ENCODE measurements at regions not wholly inside any gene's neighbourhood (a gene's known extent, or its start where the extent isn't known, plus 50 kb on each side); places are given as distances from the start of the nearest gene placed in this dataset.

DNA sequence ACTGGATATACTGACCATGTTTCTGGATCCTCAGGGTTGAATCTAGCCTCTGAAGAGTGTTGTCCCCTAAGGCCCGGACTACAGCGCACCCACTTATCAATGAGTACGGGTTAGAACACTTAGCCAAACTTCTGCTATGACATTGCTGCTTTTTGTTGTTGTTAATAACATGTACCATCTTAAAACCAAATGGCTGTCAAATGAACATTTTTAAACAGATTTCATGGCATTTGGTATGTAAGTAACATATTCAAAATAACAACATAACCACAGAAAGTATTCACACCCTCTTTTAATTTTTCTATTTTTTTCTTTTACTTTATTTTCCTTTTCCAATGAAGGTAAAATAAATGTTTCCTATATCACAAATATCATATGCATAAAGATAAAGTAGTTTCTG is 1292.5 kb upstream of the TENM4 start:
- TF ChIP-seq, protein P1, sequence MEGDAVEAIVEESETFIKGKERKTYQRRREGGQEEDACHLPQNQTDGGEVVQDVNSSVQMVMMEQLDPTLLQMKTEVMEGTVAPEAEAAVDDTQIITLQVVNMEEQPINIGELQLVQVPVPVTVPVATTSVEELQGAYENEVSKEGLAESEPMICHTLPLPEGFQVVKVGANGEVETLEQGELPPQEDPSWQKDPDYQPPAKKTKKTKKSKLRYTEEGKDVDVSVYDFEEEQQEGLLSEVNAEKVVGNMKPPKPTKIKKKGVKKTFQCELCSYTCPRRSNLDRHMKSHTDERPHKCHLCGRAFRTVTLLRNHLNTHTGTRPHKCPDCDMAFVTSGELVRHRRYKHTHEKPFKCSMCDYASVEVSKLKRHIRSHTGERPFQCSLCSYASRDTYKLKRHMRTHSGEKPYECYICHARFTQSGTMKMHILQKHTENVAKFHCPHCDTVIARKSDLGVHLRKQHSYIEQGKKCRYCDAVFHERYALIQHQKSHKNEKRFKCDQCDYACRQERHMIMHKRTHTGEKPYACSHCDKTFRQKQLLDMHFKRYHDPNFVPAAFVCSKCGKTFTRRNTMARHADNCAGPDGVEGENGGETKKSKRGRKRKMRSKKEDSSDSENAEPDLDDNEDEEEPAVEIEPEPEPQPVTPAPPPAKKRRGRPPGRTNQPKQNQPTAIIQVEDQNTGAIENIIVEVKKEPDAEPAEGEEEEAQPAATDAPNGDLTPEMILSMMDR (IDR thresholded peaks at IDR 0.05), result no peak
- TF ChIP-seq POLR2A (IDR thresholded peaks at IDR 0.05), result no peak

Measured in heart left ventricle (tissue), 13 donors.